ENCODE measurements at regions not wholly inside any gene's neighbourhood (a gene's known extent, or its start where the extent isn't known, plus 50 kb on each side); places are given as distances from the start of the nearest gene placed in this dataset.
A peak's percentile ranks its signal among the peaks of the same experiment; 100 is the strongest.

- no peak for DNase-seq
These were observed 176.0 kb downstream of the OLFM4 start for GRCh38 chr13:53204598-53204997.

GRCh38 chr13:53206455-53206854 is 177.8 kb downstream of the OLFM4 start:
- DNase-seq = peak; percentile 3

GRCh38 chr13:53207556-53207955 is 178.9 kb downstream of the OLFM4 start:
- no peak for DNase-seq

- no peak for DNase-seq
These were observed 185.8 kb downstream of the OLFM4 start for GRCh38 chr13:53214433-53214832.

- DNase-seq = no peak
These were observed 186.9 kb downstream of the OLFM4 start for GRCh38 chr13:53215563-53215962.

- no peak for DNase-seq
These were observed 188.2 kb downstream of the OLFM4 start for GRCh38 chr13:53216773-53217172.

GRCh38 chr13:53217194-53217593 is 188.6 kb downstream of the OLFM4 start:
- no peak for DNase-seq

GRCh38 chr13:53220038-53220437 is 191.4 kb downstream of the OLFM4 start:
- no peak for DNase-seq

- no peak for DNase-seq
These were observed 209.1 kb downstream of the OLFM4 start for GRCh38 chr13:53237696-53238095.

- no peak for DNase-seq
These were observed 209.6 kb downstream of the OLFM4 start for GRCh38 chr13:53238261-53238660.

- no peak for DNase-seq
These were observed 211.9 kb downstream of the OLFM4 start for GRCh38 chr13:53240401-53241025.

GRCh38 chr13:53241891-53242348 is 213.3 kb downstream of the OLFM4 start:
- no peak for DNase-seq

- DNase-seq = no peak
These were observed 220.6 kb downstream of the OLFM4 start for GRCh38 chr13:53249236-53249635.

GRCh38 chr13:53250272-53250875 is 221.8 kb downstream of the OLFM4 start:
- DNase-seq = peak; percentile 72

GRCh38 chr13:53250977-53251376 is 222.4 kb downstream of the OLFM4 start:
- DNase-seq = no peak

GRCh38 chr13:53254500-53254899 is 225.9 kb downstream of the OLFM4 start:
- DNase-seq = no peak

GRCh38 chr13:53255795-53256194 is 227.2 kb downstream of the OLFM4 start:
- DNase-seq = no peak

- no peak for DNase-seq
These were observed 232.0 kb downstream of the OLFM4 start for GRCh38 chr13:53260594-53260993.

- no peak for DNase-seq
These were observed 236.3 kb downstream of the OLFM4 start for GRCh38 chr13:53264751-53265385.

GRCh38 chr13:53266757-53267156 is 238.1 kb downstream of the OLFM4 start:
- no peak for DNase-seq

- no peak for DNase-seq
These were observed 241.0 kb downstream of the OLFM4 start for GRCh38 chr13:53269634-53270033.

GRCh38 chr13:53272873-53273272 is 244.3 kb downstream of the OLFM4 start:
- DNase-seq = no peak

- DNase-seq = no peak
These were observed 247.7 kb downstream of the OLFM4 start for GRCh38 chr13:53276265-53276664.

- DNase-seq = no peak
These were observed 253.1 kb downstream of the OLFM4 start for GRCh38 chr13:53281677-53282076.
